SH-SY5Y (cell line): ENCODE measurements at regions not wholly inside any gene's neighbourhood (a gene's known extent, or its start where the extent isn't known, plus 50 kb on each side); places are given as distances from the start of the nearest gene placed in this dataset.

Source experiments
- GATA2 ChIP-seq: IDR thresholded peaks from 2 replicates; pipeline ENCODE4 v1.6.1; 2011; ENCODE audit warnings: mild to moderate bottlenecking, low read depth, low read length
- GATA3 ChIP-seq: IDR thresholded peaks from 2 replicates; pipeline ENCODE4 v1.6.1; 2011; ENCODE audit warnings: low read depth, mild to moderate bottlenecking, low read length, moderate library complexity

- TF ChIP-seq GATA3 (no peak), GATA2 (no peak)
These were observed 88.0 kb upstream of the ZPBP start for GRCh38 chr7:50181081-50181480.
